Kasumi-1 (cell line): ENCODE measurements at regions not wholly inside any gene's neighbourhood (a gene's known extent, or its start where the extent isn't known, plus 50 kb on each side); places are given as distances from the start of the nearest gene placed in this dataset.
"Not testable (repeated sequence)": the region's sequence is repeated elsewhere in the genome, so short reads cannot be mapped to it uniquely, and the experiment has no call there.

Source experiments
- DNase-seq, 2 experiments: peaks; one replicate each; lab custom pipeline; 2025; lab: John Stamatoyannopoulos, UW

GRCh38 chr11:134498326-134499139 lies 86.5 kb upstream of the B3GAT1 start:
- DNase-seq = no peak

DNA sequence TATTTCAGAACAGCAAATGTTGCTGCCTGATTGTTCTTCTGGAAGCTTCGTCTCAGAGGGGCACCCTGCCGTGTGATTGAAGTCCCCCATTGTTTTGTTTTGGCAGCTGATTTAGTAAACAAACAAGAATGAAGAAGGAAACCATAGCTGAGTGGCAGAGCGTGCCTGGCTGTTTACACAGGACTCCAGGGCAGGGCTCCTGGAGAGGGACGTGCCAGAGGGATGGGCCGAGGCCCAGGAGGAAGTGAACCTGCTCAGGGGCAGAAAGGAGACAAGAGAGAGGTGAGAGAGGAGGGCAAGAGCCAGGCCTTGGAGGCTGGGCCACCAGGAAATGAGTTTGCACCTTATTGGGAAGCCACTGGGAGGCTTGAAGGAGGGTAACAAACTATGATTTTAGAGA lies 85.5 kb upstream of the B3GAT1 start:
- DNase-seq = no peak

DNA sequence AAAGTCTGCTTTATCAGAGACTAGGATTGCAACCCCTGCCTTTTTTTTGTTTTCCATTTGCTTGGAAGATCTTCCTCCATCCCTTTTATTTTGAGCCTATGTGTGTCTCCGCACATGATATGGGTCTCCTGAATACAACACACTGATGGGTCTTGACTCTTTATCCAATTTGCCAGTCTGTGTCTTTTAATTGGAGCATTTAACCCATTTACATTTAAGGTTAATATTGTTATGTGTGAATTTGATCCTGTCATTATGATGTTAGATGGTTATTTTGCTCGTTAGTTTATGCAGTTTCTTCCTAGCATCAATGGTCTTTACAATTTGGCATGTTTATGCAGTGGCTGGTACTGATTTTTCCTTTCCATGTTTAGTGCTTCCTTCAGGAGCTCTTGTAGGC lies 84.0 kb upstream of the B3GAT1 start:
- DNase-seq = not testable (repeated sequence)

DNA sequence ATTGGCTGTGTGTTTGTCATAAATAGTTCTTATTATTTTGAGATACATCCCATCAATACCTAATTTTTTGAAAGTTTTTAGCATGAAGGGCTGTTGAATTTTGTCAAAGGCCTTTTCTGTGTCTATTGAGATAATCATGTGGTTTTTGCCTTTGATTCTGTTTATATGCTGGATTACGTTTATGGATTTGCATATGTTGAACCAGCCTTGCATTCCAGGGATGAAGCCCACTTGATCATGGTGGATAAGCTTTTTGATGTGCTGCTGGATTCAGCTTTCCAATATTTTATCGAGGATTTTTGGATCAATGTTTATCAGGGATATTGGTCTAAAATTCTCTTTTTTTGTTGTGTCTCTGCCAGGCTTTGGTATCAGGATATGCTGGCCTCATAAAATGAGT lies 82.4 kb upstream of the B3GAT1 start:
- DNase-seq = not testable (repeated sequence)

DNA sequence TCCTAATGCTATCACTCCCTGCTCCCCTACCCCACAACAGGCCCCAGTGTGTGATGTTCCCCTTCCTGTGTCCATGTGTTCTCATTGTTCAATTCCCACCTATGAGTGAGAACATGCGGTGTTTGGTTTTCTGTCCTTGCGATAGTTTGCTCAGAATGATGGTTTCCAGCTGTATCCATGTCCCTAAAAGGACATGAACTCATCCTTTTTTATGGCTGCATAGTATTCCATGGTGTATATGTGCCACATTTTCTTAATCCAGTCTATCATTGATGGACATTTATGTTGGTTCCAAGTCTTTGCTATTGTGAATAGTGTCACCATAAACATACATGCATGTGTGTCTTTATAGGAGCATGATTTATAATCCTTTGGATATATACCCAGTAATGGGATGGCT lies 80.4 kb upstream of the B3GAT1 start:
- not testable (repeated sequence) for DNase-seq

- no peak for DNase-seq
Measured at GRCh38 chr11:134489728-134490127, 77.7 kb upstream of the B3GAT1 start.

DNA sequence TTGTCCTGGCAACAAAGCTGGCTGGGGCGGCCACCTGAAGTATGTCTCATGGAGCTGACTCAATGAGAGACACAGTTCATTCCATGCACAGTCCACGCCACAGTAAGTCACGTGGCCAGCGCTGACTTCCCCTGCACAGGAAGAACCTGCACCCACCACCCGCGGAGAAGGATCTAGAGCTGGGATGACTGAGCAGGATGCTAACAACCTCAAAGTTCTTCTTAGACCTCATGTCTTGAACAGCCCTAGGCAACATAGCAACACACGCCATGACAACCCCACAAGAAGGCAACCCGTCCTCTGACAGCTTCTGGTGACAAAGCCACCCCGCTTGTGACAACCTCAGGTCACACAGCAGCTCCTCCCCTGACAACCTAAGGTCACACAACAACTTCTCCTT lies 76.9 kb upstream of the B3GAT1 start:
- no peak for DNase-seq

- no peak for DNase-seq
Measured at GRCh38 chr11:134488512-134488911, 76.5 kb upstream of the B3GAT1 start.

GRCh38 chr11:134487696-134488095 lies 75.7 kb upstream of the B3GAT1 start:
- DNase-seq = no peak

DNA sequence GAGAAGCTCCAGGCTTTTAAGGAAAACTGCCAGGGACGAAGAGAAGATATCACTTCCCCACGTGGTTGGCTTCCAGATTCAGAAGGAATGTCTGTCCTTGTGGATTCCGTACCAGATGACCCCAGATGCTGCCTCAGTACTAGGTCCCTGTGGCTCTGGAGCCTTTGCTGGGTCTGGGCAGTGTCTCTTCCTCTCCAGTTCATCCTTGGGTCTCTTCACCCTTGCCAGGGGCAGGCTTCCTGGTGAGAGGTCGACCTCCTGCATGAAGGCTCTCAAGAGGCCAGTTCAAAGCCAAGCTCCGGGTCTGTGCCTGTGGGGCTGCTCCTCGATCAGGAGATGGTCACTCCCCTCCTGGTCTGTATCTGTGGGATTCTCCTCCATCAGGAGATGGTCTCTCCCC lies 74.7 kb upstream of the B3GAT1 start:
- DNase-seq = no peak

DNA sequence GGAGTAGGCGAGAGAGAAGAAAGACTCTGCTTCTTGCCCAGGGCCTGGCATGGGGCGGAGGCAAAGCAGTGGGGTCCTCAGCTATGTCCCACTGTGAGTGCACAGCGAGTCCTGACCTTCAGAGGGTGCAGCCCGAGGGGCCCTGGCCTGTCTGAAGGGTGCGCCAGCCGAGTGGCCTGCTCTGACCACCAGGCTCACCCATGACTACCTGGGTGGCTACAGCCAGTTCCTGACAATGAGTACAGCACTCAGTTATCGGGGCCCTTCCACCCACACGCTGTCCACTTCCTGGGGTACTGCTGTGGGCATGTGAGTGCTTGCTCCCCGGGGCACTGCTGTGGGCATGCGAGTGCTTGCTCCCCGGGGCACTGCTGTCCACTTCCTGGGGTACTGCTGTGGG lies 74.1 kb upstream of the B3GAT1 start:
- no peak for DNase-seq

DNA sequence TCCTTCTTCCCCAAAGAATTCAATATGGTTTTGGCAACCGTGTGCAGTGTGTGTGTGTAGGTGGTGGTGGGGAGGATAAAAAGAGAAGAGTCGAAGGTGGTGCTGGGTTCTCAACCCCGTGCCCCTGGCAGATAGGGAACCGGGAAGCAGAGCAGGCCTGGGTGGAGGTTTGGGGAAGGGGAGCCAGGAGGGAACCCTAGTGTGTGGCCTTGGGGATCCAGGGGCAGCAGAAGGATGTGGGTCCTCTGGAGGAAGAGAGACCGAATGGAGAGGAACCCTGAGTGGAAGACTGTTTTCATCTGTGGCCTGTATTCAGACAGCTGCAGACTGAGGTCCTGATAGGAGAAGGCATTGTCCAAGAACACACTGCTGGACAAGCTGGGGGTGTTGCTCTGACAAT lies 73.3 kb upstream of the B3GAT1 start:
- no peak for DNase-seq

DNA sequence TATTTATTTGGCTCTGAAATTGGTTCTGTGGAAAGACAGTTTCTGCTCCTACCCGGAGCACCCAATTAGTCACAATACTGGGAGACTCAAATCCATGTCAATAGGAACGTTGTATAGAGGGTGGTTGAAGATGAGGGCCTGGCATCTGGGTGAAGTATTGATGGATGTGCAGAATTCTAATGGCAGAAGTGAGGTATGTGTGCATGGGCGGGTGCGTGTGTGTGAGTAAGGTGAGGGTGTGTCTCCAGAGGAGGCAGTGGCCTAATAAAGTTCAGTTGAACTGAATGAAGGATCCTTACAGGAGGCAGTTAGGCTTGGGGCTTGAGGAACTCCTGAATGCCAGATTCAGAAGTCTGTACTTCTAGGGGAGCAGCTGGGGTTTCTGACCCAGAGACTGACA lies 71.8 kb upstream of the B3GAT1 start:
- DNase-seq = no peak

DNA sequence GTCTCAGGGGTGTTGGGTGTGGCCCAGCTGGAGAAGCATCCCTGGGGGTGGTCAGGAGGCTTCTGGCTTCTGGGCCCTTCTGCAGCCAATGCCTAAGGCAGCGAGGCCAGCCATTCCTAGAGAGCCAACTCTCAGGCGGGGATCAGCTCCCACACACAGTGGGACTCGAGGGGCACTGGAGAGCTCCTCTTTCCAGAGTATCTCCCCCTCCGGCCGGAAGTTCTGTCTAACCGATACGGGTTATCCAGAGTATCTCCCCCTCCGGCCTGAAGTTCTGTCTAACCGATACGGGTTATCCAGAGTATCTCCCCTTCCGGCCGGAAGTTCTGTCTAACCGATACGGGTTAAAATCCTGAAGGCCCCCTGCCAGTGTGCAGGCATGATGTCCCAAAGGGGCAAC lies 71.2 kb upstream of the B3GAT1 start:
- no peak for DNase-seq

- DNase-seq = no peak
Measured at GRCh38 chr11:134482865-134483264, 70.8 kb upstream of the B3GAT1 start.

DNA sequence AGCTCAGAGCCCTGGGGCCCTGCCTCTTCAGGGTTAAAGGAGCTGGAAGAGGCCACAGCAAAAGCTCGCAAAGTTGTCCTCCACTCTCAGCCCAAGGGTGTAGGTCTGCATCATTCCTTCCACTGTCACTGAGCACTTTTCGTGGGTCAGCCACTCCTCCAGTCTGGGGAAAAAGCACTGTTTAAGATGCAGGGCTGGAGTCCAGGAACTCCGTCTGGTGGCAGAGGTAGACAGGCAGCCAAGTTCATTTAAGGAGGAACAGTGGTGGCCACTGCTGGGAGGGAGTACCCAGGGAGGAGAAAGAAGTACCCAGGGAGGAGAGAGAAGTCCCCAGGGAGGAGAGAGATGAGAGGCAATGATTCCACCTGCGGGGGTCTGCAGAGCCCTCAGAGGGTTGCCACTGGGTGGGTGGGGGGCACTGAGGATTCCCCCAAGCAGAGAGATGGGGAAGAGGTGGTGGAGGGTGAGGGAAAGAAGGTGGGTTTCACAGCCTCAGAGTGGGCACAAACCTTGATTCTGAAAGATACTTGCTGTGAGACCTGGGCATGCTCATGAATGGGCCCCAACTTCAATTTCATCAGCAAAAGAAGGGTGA lies 70.0 kb upstream of the B3GAT1 start:
- DNase-seq = no peak

DNA sequence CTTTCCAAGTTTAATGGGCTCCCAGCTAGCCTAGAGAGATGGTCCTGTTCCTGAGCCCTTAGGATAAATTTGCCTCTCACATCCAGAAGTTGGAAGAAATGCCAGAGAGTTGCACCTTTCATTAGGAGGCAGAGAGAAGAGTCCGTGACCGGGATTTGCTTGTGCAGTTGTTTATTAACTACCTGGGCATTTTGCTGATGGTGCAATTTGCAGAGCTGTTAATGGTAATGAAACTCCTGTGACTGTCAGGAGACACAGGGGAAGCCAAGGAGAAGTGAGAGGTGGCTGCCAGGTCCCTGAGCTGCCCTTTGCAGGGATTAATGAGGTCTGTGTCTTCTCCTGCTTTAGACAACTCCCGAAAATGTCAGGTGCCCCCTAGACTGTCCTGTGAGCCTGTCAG lies 69.1 kb upstream of the B3GAT1 start:
- no peak for DNase-seq

DNA sequence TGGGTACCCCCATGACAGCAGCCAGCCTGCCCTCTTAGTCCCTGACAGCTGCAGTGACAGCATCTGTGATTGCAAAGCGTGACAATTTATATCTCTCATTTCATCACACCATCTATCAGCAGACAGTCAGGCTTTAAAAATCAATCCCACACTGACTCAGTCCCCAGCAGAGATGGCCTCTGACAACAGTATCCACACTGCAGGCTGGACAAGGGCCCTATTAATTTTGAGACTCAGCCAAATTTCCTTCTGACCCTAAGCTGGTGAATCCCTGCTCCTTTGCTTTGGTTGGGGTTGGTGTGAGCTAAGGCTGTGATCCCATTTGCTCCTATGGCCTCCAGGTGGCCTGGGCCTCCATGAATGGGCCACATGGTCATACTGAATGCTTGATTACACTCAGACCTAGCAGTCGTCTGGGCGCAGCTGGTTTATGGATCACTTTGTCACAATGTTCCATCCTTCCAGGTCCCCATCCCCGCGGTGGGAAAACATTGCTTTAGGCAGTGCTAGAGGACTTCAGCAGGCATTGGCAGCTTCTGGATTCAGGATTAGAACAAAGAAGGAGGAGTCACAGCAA lies 68.2 kb upstream of the B3GAT1 start:
- DNase-seq = no peak

DNA sequence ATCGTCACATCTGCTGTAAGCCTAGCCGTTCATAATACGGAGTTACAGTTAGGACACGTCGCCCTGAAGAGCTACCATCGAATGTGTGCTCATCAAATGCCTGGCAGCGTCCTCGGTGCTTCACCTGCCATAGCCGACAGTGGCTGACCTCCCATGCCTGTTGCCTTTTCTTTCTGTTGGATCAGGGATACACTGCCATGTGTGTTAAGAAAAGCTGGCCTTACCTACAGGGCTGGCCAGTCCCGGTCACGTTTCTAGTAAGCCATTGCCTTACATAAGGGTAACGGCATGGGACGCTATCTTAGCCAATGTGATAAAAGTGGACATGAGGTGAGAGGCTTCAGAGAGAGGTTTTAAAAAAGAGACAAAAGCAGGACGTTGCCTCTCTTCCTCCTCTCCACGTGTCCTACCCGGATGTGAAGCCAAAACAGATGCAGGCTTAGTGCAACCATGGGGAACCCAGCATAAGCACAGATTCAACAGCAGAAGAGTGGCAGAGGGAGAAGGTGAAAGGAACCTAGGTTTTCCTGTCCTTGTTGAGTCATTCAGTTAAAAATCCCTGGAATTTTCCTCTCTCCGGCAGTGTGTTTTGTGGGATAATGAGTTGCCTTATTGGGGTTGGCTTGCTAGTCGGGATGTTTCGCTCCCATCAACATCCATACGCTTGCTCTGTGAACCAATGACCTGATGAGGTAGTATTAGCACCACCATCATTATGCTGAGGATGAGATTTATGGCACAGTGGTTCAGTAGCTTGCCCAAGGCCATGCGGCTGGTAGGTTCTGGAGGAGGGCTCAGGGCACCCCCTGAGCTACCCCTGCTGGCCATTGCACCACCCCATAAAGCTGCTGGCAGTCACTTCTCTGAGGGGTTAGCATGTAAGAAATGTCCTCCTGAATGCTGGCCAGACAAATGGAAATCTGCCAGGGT lies 67.4 kb upstream of the B3GAT1 start:
- DNase-seq = no peak

- DNase-seq = no peak
Measured at GRCh38 chr11:134478611-134479010, 66.6 kb upstream of the B3GAT1 start.

- no peak for DNase-seq
Measured at GRCh38 chr11:134478176-134478575, 66.1 kb upstream of the B3GAT1 start.

- DNase-seq = no peak
Measured at GRCh38 chr11:134477486-134477885, 65.4 kb upstream of the B3GAT1 start.
